ENCODE measurements at regions not wholly inside any gene's neighbourhood (a gene's known extent, or its start where the extent isn't known, plus 50 kb on each side); places are given as distances from the start of the nearest gene placed in this dataset.

DNA sequence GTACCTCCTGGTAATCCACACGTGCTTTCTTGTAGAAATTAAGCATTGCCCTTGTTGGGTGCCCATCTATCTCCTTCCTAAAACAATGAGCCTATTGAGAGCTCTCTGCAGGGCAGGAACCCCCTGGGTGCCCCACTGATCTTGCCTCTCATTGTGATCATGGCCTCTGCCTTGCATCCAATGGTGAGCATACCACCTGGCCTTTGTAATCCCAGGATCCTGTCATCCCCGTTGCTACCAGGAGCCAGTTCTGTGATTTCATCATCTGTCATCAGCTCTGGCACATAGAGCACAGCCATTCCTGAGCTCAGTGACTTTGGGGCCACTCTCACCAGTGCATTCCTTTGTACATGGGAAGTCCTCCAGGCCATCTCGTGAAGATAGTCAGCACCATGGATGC lies 381.0 kb upstream of the ID2 start:
- Histone ChIP-seq H3K9me3 (ENCODE audit: low read length) (no peaks in the 10 kb centered on the region), H3K9me2 (ENCODE audit: insufficient read depth, low read length) (no peaks in the 10 kb centered on the region), H3F3A (ENCODE audit: insufficient read depth, low read length, poor library complexity, severe bottlenecking) (no peaks in the 10 kb centered on the region), H3K9ac (ENCODE audit: low read length) (no peak overlapping the region), H3K79me2 (replicated peaks; ENCODE audit: insufficient read depth, low read length) (no peaks in the 10 kb centered on the region), H3K4me2 (ENCODE audit: low read length) (no peak overlapping the region), H2AFZ (ENCODE audit: low read depth, low read length) (no peak overlapping the region), H3K27me3 (ENCODE audit: insufficient read depth, low read depth, low read length) (no peaks in the 10 kb centered on the region), H4K20me1 (ENCODE audit: insufficient read depth) (no peaks in the 10 kb centered on the region), H3K27ac (ENCODE audit: low read length) (no peak overlapping the region), H3K4me3 (ENCODE audit: low read length) (no peak overlapping the region), H3K36me3 (ENCODE audit: insufficient read depth, low read length) (no peaks in the 10 kb centered on the region)
- TF ChIP-seq EP300 (conservative IDR thresholded peaks at IDR 0.05; ENCODE audit: poor library complexity, severe bottlenecking) (no peak), POLR2AphosphoS5 (IDR thresholded peaks at IDR 0.05) (no peak), EZH2 (IDR thresholded peaks at IDR 0.05; ENCODE audit: borderline replicate concordance, insufficient read depth, low read length, poor library complexity, severe bottlenecking) (no peak), TAF1 (IDR thresholded peaks at IDR 0.05; ENCODE audit: low read depth) (no peak), RAD21 (conservative IDR thresholded peaks at IDR 0.05) (no peak), MXI1 (conservative IDR thresholded peaks at IDR 0.05; ENCODE audit: poor library complexity, severe bottlenecking) (no peak), SMC3 (conservative IDR thresholded peaks at IDR 0.05; ENCODE audit: poor library complexity) (no peak)
- TF ChIP-seq, protein P1, sequence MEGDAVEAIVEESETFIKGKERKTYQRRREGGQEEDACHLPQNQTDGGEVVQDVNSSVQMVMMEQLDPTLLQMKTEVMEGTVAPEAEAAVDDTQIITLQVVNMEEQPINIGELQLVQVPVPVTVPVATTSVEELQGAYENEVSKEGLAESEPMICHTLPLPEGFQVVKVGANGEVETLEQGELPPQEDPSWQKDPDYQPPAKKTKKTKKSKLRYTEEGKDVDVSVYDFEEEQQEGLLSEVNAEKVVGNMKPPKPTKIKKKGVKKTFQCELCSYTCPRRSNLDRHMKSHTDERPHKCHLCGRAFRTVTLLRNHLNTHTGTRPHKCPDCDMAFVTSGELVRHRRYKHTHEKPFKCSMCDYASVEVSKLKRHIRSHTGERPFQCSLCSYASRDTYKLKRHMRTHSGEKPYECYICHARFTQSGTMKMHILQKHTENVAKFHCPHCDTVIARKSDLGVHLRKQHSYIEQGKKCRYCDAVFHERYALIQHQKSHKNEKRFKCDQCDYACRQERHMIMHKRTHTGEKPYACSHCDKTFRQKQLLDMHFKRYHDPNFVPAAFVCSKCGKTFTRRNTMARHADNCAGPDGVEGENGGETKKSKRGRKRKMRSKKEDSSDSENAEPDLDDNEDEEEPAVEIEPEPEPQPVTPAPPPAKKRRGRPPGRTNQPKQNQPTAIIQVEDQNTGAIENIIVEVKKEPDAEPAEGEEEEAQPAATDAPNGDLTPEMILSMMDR (IDR thresholded peaks at IDR 0.05; ENCODE audit: poor library complexity, severe bottlenecking): no peak
- TF ChIP-seq, protein P2, sequence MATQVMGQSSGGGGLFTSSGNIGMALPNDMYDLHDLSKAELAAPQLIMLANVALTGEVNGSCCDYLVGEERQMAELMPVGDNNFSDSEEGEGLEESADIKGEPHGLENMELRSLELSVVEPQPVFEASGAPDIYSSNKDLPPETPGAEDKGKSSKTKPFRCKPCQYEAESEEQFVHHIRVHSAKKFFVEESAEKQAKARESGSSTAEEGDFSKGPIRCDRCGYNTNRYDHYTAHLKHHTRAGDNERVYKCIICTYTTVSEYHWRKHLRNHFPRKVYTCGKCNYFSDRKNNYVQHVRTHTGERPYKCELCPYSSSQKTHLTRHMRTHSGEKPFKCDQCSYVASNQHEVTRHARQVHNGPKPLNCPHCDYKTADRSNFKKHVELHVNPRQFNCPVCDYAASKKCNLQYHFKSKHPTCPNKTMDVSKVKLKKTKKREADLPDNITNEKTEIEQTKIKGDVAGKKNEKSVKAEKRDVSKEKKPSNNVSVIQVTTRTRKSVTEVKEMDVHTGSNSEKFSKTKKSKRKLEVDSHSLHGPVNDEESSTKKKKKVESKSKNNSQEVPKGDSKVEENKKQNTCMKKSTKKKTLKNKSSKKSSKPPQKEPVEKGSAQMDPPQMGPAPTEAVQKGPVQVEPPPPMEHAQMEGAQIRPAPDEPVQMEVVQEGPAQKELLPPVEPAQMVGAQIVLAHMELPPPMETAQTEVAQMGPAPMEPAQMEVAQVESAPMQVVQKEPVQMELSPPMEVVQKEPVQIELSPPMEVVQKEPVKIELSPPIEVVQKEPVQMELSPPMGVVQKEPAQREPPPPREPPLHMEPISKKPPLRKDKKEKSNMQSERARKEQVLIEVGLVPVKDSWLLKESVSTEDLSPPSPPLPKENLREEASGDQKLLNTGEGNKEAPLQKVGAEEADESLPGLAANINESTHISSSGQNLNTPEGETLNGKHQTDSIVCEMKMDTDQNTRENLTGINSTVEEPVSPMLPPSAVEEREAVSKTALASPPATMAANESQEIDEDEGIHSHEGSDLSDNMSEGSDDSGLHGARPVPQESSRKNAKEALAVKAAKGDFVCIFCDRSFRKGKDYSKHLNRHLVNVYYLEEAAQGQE (IDR thresholded peaks at IDR 0.05; ENCODE audit: borderline replicate concordance): no peak

DNA sequence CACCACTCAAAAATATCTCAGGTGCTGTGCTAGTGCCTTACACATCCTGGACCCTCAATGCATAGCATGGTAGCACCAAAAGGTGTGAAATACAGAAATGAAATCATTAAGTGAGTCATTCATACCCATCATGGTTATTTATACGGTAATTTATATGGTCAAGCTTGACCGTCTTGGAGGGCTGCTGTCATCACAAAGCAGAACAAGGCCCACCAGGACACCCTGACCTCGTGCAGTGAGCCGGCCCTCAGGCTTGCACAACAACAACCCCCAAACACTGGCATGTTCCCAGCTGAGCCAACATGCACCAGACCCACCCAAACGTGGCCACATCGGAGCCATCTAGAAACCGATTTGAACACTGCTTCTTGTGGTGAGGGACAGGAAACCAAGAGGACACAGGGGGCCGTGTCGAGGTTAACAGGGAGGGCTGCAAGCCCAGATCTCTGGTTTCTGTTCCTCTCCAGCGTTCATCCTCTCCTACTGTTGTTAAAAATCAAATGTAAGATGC lies 378.5 kb upstream of the ID2 start:
- Histone ChIP-seq H4K20me1 (ENCODE audit: insufficient read depth) (no peaks in the 10 kb centered on the region), H3K9me3 (ENCODE audit: low read length) (no peaks in the 10 kb centered on the region), H3K4me3 (ENCODE audit: low read length) (no peak overlapping the region), H3F3A (ENCODE audit: insufficient read depth, low read length, poor library complexity, severe bottlenecking) (no peaks in the 10 kb centered on the region), H3K4me2 (ENCODE audit: low read length) (no peak overlapping the region), H3K27ac (ENCODE audit: low read length) (no peak overlapping the region), H2AFZ (ENCODE audit: low read depth, low read length) (no peak overlapping the region), H3K27me3 (ENCODE audit: insufficient read depth, low read depth, low read length) (no peaks in the 10 kb centered on the region), H3K9ac (ENCODE audit: low read length) (no peak overlapping the region), H3K9me2 (ENCODE audit: insufficient read depth, low read length) (no peaks in the 10 kb centered on the region), H3K79me2 (replicated peaks; ENCODE audit: insufficient read depth, low read length) (no peaks in the 10 kb centered on the region), H3K36me3 (ENCODE audit: insufficient read depth, low read length) (no peaks in the 10 kb centered on the region)
- TF ChIP-seq EZH2 (IDR thresholded peaks at IDR 0.05; ENCODE audit: borderline replicate concordance, insufficient read depth, low read length, poor library complexity, severe bottlenecking): no peak
- TF ChIP-seq, protein P1 (IDR thresholded peaks at IDR 0.05; ENCODE audit: poor library complexity, severe bottlenecking): no peak

Measured in neural cell (in vitro differentiated cells).